GM12865 (cell line): ENCODE measurements at regions not wholly inside any gene's neighbourhood (a gene's known extent, or its start where the extent isn't known, plus 50 kb on each side); places are given as distances from the start of the nearest gene placed in this dataset.

Experiments used
- DNase-seq: peaks from one replicate; pipeline ENCODE4 v3.0.0; 2010; ENCODE audit warnings: low read depth
- H3K4me3 ChIP-seq: 2 replicates; pipeline ENCODE4 v1.5.1; 2011; ENCODE audit warnings: mild to moderate bottlenecking, low read depth, low read length, control low read depth
- TF ChIP-seq, protein P1 (sequence below): IDR thresholded peaks from 2 replicates; pipeline ENCODE4 v1.5.1; 2011; ENCODE audit warnings: low read length, control low read depth, low read depth, inconsistent platforms; ENCODE audit not compliant: insufficient read depth; ENCODE audit errors: missing control alignments

DNA sequence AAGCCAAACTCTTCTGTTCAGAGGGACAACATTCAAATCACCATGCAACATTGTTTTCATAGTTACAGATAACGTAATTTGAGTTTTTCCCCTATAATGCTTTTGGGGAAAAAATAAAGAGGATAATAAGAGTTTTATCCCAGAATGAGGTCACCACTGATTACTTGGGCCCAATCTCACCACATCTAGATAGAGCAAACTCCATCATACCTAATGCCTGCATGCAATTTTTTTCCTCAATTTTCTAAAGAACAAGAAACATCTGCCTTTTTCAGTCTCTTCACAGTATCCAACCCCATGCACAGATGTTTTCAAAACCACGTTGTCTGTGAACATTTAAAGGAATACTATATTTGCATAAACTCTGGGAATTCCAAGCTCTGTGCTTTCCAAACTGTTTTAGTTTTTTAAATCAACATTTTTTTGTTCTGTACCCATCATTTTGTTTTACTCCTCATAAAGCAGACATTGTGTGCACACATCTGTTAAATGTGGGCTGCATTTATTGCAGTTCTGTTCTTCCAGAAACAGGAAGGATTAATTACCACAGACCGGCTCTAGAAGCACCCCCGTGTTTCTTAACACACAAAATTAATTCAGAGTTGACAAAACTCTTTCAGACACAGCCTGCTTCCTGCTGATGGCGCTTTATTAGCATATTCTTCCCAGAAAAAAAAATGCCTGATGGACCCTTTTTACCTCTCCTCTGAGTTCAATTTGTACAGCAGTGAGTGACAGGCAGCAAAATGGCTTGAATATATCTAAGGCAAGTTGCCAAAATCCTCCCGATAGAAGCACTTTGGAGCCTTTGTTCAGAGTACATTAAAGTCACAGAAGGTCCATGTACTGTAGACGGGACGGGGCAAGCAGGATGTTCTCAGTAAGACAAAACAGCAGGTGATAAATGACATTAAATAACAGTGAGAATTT lies 1171.9 kb downstream of the EFNB2 start:
- no peak overlapping the region for H3K4me3 ChIP-seq
- TF ChIP-seq, protein P1, sequence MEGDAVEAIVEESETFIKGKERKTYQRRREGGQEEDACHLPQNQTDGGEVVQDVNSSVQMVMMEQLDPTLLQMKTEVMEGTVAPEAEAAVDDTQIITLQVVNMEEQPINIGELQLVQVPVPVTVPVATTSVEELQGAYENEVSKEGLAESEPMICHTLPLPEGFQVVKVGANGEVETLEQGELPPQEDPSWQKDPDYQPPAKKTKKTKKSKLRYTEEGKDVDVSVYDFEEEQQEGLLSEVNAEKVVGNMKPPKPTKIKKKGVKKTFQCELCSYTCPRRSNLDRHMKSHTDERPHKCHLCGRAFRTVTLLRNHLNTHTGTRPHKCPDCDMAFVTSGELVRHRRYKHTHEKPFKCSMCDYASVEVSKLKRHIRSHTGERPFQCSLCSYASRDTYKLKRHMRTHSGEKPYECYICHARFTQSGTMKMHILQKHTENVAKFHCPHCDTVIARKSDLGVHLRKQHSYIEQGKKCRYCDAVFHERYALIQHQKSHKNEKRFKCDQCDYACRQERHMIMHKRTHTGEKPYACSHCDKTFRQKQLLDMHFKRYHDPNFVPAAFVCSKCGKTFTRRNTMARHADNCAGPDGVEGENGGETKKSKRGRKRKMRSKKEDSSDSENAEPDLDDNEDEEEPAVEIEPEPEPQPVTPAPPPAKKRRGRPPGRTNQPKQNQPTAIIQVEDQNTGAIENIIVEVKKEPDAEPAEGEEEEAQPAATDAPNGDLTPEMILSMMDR = no peak
- DNase-seq = no peak

DNA sequence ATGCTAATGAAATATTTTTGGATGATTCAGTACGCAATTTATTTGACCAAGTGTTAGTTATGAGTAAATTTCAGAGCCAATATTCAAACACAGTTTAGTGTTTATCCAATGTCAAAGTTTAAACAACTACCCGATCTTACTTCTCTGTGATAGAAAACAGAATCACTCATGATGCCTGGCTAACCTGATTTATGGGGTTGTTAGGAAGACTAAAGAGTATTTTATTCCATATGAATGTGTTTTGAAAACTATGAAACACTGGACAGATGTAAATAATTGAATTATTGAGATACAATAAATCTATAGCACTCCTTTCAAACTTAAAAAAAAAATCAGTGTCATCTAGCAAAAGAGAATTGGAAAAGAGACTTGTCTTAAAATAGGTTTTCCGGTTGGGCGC lies 1181.8 kb downstream of the EFNB2 start:
- no peak overlapping the region for H3K4me3 ChIP-seq
- TF ChIP-seq, protein P1 = no peak
- no peak for DNase-seq

DNA sequence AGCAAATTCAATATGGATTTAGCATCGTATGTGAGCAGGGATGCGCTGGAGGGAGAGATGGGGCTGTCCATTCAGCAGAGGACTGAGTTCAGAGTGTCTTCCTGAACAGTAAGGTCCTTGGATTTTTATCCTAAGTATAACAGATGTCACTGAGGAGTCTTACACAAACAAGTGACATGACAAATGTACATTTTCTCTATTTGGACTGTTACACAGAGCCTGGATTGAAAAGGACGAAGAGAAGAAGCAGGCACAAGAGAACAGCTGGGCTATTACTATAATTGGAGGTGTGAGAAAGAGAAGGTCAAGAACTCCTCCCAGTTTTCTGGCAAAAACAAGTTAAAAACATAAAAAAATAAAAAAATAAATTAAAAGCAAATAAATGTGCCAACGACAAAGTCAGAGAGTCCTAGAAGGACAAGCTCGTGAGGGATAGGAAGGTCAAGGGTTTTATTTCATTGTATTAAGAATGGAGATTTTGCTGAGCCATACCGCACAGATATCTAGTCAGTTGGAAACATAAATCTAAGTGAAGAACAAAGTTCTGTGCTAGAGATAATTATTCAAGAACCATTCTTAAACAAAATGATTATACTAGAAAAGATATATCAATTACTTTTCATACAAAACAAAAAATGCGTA lies 1186.3 kb downstream of the EFNB2 start:
- no peak overlapping the region for H3K4me3 ChIP-seq
- TF ChIP-seq, protein P1 = no peak
- DNase-seq = no peak

DNA sequence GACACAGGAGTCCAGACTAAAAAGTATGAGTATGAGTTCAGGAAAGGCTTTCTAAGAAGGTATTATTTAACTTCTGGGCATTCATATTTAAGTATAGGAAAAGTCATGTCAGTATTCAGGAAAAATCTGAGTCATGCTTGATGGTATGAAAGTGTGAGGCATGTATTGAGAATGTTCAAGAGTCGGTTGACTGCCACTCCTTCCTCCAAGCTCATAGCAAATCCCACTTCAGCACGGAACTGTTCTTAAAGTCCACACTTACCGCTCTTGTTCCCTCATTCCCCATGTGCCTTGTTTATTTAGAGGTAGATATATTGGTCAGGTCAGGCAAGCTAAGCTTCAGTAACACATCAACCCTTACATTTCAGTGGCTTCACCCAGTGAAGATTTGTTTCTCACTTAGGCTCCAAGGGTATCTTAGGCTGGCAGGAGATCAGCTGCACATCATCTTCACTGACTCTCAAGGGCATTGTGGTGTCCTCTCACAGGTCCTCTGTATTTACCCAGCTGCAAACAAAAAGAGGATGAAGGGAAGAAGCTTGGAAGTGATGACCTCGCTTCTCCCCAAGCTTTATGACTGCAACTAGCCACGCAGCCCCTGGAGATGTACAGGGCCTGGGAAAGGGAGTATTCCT lies 1189.2 kb downstream of the EFNB2 start:
- no peak for DNase-seq

DNA sequence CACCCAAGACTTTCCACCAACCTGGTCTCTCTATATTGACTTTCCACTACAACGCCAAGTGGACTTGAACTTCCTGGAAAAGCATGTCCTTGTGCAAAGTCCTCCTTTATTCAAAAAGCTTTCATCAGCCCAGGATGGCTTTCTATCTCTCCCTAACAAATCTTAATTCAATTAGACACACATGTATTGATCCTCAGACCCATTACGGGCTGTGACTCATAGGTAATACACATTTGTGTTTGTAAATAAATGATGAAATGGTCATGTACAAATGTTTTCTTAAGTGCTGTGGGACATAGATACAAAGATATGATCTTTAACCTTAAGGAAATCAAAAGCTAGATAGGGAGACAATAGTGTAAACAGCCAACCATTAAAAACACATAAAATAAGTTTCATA lies 1189.7 kb downstream of the EFNB2 start:
- DNase-seq = no peak
- TF ChIP-seq, protein P1 = no peak
- no peak overlapping the region for H3K4me3 ChIP-seq

More for the DNA sequence above, 1189.2 kb downstream of the EFNB2 start:
- no peak overlapping the region for H3K4me3 ChIP-seq
- TF ChIP-seq, protein P1 = no peak

DNA sequence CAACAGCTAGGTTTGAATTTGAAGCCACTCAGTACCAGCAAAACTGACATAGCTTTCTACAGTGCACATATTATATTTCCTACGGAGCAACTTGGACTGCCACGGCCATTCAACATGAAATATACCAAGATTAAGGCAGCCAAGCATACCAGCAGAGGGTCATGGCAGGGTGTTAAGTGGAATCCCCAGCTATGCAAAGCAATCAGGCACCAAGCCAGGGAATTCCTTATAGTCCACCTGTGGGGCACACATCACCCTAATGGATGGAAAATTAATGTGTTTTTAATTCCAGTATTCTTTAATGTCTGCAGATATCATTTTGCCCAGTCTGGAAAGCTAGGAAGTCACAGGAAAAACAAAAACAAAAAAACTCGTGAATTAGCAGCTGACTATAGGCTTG lies 1190.3 kb downstream of the EFNB2 start:
- TF ChIP-seq, protein P1 = no peak
- H3K4me3 ChIP-seq = no peak overlapping the region
- DNase-seq = no peak
